ENCODE measurements at regions not wholly inside any gene's neighbourhood (a gene's known extent, or its start where the extent isn't known, plus 50 kb on each side); places are given as distances from the start of the nearest gene placed in this dataset.
"Not testable (repeated sequence)": the region's sequence is repeated elsewhere in the genome, so short reads cannot be mapped to it uniquely, and the experiment has no call there.

DNA sequence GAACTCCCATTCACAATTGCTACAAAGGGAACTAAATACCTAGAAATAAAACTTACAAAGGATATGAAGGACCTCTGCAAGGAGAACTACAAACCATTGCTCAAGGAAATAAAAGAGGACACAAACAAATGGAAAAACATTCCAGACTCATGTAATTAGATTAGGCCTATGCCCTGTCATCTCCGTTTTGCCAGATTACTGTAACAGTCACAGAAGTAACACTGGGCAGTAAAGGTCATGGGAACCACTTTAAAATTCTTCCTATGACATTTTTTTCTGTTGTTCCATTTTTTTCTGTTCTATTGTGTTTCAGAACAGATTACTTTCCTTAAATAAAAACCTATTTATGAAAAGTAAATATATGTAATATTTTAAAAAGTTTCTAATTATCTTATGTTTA is 199.4 kb upstream of the CENPE start:
- TF ChIP-seq, protein P1, sequence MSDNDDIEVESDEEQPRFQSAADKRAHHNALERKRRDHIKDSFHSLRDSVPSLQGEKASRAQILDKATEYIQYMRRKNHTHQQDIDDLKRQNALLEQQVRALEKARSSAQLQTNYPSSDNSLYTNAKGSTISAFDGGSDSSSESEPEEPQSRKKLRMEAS (IDR thresholded peaks at IDR 0.05; ENCODE audit: low read depth, low read length), result no peak
- TF ChIP-seq, protein P2, sequence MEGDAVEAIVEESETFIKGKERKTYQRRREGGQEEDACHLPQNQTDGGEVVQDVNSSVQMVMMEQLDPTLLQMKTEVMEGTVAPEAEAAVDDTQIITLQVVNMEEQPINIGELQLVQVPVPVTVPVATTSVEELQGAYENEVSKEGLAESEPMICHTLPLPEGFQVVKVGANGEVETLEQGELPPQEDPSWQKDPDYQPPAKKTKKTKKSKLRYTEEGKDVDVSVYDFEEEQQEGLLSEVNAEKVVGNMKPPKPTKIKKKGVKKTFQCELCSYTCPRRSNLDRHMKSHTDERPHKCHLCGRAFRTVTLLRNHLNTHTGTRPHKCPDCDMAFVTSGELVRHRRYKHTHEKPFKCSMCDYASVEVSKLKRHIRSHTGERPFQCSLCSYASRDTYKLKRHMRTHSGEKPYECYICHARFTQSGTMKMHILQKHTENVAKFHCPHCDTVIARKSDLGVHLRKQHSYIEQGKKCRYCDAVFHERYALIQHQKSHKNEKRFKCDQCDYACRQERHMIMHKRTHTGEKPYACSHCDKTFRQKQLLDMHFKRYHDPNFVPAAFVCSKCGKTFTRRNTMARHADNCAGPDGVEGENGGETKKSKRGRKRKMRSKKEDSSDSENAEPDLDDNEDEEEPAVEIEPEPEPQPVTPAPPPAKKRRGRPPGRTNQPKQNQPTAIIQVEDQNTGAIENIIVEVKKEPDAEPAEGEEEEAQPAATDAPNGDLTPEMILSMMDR (IDR thresholded peaks at IDR 0.05; ENCODE audit: low read depth, low read length), result no peak
- TF ChIP-seq MYC (IDR thresholded peaks at IDR 0.05; ENCODE audit: low read depth, low read length) (no peak), POLR2A (IDR thresholded peaks at IDR 0.05; ENCODE audit: extremely low read depth, insufficient read length) (no peak)

DNA sequence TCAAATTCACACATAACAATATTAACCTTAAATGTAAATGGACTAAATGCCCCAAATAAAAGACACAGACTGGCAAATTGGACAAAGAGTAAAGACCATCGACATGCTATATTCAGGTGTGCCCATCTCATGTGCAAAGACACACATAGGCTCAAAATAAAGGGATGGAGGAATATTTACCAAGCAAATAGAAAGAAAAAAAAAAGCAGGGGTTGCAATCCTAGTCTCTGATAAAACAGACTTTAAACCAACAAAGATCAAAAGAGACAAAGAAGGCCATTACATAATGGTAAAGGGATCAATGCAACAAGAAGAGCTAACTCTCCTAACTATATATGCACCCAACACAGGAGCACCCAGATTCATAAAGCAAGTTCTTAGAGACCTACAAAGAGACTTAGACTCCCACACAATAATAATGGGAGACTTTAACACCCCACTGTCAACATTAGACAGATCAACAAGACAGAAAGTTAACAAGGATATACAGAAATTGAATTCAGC is 189.4 kb upstream of the CENPE start:
- H3K4me3 ChIP-seq (ENCODE audit: low read depth, low read length); DNase-seq (ENCODE audit: low read depth): not testable (repeated sequence)

More for the DNA sequence above, 199.4 kb upstream of the CENPE start:
- no peak overlapping the region for H3K4me3 ChIP-seq (ENCODE audit: low read depth, low read length)
- DNase-seq (ENCODE audit: low read depth), result no peak

DNA sequence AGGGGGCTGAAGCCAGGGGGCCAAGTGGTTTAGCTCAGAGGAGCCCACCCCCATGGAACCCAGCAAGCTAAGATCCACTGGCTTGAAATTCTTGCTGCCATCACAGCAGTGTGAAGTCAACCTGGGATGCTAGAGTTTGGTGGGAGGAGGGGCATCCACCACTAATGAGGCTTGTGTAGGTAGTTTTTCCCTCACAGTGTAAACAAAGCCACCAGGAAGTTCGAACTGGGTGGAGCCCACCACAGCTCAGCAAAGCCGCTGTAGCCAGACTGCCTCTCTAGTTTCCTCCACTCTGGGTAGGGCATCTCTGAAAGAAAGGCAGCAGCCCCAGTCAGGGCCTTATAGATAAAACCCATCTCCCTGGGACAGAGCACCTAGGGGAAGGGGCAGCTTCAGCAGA is 187.4 kb upstream of the CENPE start:
- not testable (repeated sequence) for H3K4me3 ChIP-seq (ENCODE audit: low read depth, low read length); DNase-seq (ENCODE audit: low read depth)

DNA sequence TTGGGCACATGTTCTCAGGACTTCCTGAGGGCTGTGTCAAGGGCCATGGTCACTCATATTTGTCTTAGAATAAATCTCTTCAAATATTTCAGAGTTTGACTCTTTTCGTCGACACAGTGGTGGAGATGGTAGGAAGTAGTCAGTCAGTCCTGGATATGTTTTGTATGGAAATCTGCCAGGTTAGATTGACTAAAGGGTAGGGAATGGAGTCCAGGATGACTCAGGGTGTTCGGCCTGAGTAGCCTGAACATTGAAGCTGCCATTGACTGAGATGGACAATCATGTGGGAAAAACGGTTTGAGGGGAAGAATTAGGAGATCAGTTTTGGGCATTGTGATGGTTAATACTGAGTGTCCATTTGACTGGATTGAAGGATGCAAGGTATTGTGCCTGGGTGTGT is 177.1 kb upstream of the CENPE start:
- TF ChIP-seq, protein P2 (IDR thresholded peaks at IDR 0.05; ENCODE audit: low read depth, low read length), result no peak
- TF ChIP-seq, protein P1 (IDR thresholded peaks at IDR 0.05; ENCODE audit: low read depth, low read length), result no peak
- TF ChIP-seq MYC (IDR thresholded peaks at IDR 0.05; ENCODE audit: low read depth, low read length) (no peak), POLR2A (IDR thresholded peaks at IDR 0.05; ENCODE audit: extremely low read depth, insufficient read length) (no peak)
- DNase-seq (ENCODE audit: low read depth), result no peak

DNA sequence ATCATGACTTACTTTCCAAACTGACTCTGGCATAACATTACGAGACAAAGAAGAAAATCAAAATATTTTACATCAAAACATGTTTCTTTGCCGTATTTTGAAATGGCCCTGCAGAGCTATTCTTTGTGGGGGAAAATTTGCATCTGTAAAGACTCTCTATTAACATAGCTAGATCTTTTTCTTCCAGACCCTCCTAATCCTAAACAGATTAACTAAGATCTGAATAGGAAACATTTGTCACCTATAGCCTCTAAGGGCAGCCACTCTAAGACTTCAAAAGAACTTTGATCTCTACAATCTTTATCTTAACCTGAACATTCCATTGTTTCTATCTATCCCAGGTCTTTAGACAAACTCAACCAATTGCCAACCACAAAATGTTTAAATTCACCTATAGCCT is 176.6 kb upstream of the CENPE start:
- TF ChIP-seq POLR2A (IDR thresholded peaks at IDR 0.05; ENCODE audit: extremely low read depth, insufficient read length), result no peak
- TF ChIP-seq, protein P1 (IDR thresholded peaks at IDR 0.05; ENCODE audit: low read depth, low read length), result no peak
- no peak for TF ChIP-seq MYC (IDR thresholded peaks at IDR 0.05; ENCODE audit: low read depth, low read length)
- TF ChIP-seq, protein P2 (IDR thresholded peaks at IDR 0.05; ENCODE audit: low read depth, low read length), result no peak
- DNase-seq (ENCODE audit: low read depth), result no peak
- H3K4me3 ChIP-seq (ENCODE audit: low read depth, low read length), result no peak overlapping the region

More for the DNA sequence above, 177.1 kb upstream of the CENPE start:
- H3K4me3 ChIP-seq (ENCODE audit: low read depth, low read length), result no peak overlapping the region

DNA sequence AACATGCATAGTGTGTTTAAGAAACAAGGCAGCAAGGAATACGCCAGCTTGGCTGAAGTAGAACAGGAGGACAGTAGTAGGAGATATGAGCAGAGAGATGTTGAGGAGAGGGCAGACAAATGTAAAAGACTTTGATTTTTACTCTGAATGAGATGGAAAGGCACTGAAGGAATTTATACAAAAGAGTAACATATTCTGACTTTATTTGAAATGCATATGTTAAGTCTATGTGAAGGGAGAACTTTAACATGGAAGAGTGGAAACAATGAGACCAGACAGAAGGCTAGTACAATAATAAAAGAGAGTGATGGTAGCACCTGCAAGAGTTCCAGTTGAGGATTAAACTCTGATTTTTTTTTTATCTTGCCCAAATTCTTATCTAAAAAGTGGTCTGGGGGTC is 176.2 kb upstream of the CENPE start:
- TF ChIP-seq, protein P1 (IDR thresholded peaks at IDR 0.05; ENCODE audit: low read depth, low read length), result no peak
- no peak for TF ChIP-seq MYC (IDR thresholded peaks at IDR 0.05; ENCODE audit: low read depth, low read length)
- no peak for TF ChIP-seq POLR2A (IDR thresholded peaks at IDR 0.05; ENCODE audit: extremely low read depth, insufficient read length)
- TF ChIP-seq, protein P2 (IDR thresholded peaks at IDR 0.05; ENCODE audit: low read depth, low read length), result no peak
- H3K4me3 ChIP-seq (ENCODE audit: low read depth, low read length), result no peak overlapping the region
- DNase-seq (ENCODE audit: low read depth), result no peak

DNA sequence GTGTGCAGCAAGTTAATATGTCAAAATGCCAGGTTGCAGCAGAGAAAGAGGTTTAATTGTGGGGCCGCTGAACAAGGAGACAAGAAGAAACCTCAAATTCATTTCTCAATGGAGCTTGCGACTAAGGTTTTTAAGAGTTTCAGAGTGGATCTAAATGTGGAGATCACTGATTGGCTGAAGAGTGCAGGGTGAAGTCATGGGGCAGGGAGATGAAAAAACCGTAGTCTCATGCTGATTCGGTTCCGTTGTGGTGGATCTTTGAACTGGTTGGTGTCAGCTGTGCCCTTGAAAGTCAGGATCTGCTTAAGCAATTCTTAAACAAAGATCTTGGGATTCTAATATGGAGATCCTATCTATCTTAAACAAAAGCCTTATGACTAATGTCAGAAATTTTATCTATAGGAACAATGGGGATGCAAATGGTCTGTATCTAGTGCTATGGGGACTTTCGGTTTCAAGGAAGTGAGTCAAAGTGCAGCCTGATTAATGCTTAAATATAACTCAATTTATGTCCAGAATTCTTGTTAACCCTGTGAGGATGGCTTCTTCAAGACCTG is 173.9 kb upstream of the CENPE start:
- no peak overlapping the region for H3K4me3 ChIP-seq (ENCODE audit: low read depth, low read length)
- TF ChIP-seq, protein P2 (IDR thresholded peaks at IDR 0.05; ENCODE audit: low read depth, low read length), result no peak
- TF ChIP-seq MYC (IDR thresholded peaks at IDR 0.05; ENCODE audit: low read depth, low read length) (no peak), POLR2A (IDR thresholded peaks at IDR 0.05; ENCODE audit: extremely low read depth, insufficient read length) (no peak)
- TF ChIP-seq, protein P1 (IDR thresholded peaks at IDR 0.05; ENCODE audit: low read depth, low read length), result no peak
- DNase-seq (ENCODE audit: low read depth), result no peak

Measured in NB4 (cell line).